Osteocyte (in vitro differentiated cells): ENCODE measurements at regions not wholly inside any gene's neighbourhood (a gene's known extent, or its start where the extent isn't known, plus 50 kb on each side); places are given as distances from the start of the nearest gene placed in this dataset.

ENCODE experiments used
- DNase-seq: peaks from one replicate; pipeline ENCODE4 v3.0.0; 2021; ENCODE audit warnings: mixed read lengths; ENCODE audit not compliant: unreplicated experiment; ENCODE audit errors: extremely low spot score
- H3K27ac Mint-ChIP-seq: one replicate; pipeline ENCODE4 v1.8.0; 2021; ENCODE audit warnings: mild to moderate bottlenecking, mixed read lengths; ENCODE audit not compliant: unreplicated experiment
- H3K27me3 Mint-ChIP-seq: one replicate; pipeline ENCODE4 v1.8.0; 2021; ENCODE audit warnings: mixed read lengths; ENCODE audit not compliant: unreplicated experiment
- H3K36me3 Mint-ChIP-seq: one replicate; pipeline ENCODE4 v1.8.0; 2021; ENCODE audit warnings: mixed read lengths; ENCODE audit not compliant: unreplicated experiment
- H3K4me1 Mint-ChIP-seq: one replicate; pipeline ENCODE4 v1.8.0; 2021; ENCODE audit warnings: mixed read lengths; ENCODE audit not compliant: unreplicated experiment
- H3K4me3 Mint-ChIP-seq: one replicate; pipeline ENCODE4 v1.8.0; 2021; ENCODE audit warnings: mild to moderate bottlenecking, moderate library complexity, mixed read lengths; ENCODE audit not compliant: unreplicated experiment
- H3K9me3 Mint-ChIP-seq: one replicate; pipeline ENCODE4 v1.8.0; 2021; ENCODE audit warnings: mixed read lengths; ENCODE audit not compliant: unreplicated experiment
- CTCF ChIP-seq: fragments of 200-600 bp; sonication (generic); IDR thresholded peaks from 2 replicates; pipeline ENCODE4 v1.5.0; 2021; ENCODE audit warnings: antibody characterized with exemption, mild to moderate bottlenecking, moderate library complexity

GRCh38 chr4:114085611-114086345, 106.3 kb upstream of the ARSJ start:
- no peaks in the 10 kb centered on the region for H3K36me3 Mint-ChIP-seq
- H3K27me3 Mint-ChIP-seq: no peaks in the 10 kb centered on the region
- TF ChIP-seq CTCF: no peak
- H3K9me3 Mint-ChIP-seq: peaks cover 4% of the 10 kb centered on the region
- H3K4me3 Mint-ChIP-seq: no peak overlapping the region
- no peak for DNase-seq
- H3K4me1 Mint-ChIP-seq: peaks cover 53% of the 10 kb centered on the region
- no peak overlapping the region for H3K27ac Mint-ChIP-seq

- no peaks in the 10 kb centered on the region for H3K36me3 Mint-ChIP-seq
- TF ChIP-seq CTCF: no peak
- no peak for DNase-seq
- H3K4me3 Mint-ChIP-seq: peak overlapping the region; percentile 36
- H3K4me1 Mint-ChIP-seq: peaks cover 55% of the 10 kb centered on the region
- H3K27ac Mint-ChIP-seq: peak overlapping the region; percentile 73
- H3K9me3 Mint-ChIP-seq: peaks cover 8% of the 10 kb centered on the region
- no peaks in the 10 kb centered on the region for H3K27me3 Mint-ChIP-seq
These were observed 108.3 kb upstream of the ARSJ start for GRCh38 chr4:114087596-114088230.

GRCh38 chr4:114088481-114088880, 109.0 kb upstream of the ARSJ start:
- no peak for DNase-seq
- Mint-ChIP-seq H3K4me1 (peaks cover 55% of the 10 kb centered on the region), H3K27ac (peak overlapping the region; percentile 54), H3K9me3 (peaks cover 8% of the 10 kb centered on the region), H3K4me3 (no peak overlapping the region), H3K36me3 (no peaks in the 10 kb centered on the region), H3K27me3 (no peaks in the 10 kb centered on the region)
- TF ChIP-seq CTCF: no peak

DNA sequence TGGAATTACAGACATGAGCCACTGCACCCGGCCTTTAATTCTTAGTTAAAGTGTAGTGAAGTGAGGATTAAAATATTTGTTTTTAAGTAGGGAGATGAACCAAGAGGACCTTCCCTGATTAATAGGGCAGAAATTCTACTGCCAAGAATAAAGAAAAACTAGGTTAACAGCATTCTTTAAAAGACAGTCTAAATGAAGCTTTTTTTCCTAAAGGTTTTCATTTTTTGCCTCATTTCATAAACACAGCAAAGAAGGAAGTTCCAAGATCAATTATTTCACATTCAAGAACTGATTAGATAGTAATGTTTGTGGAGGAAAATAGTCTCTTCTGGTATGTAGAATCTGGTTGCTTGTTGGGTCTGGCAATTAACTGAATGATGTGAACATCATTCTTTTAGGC, 112.1 kb upstream of the ARSJ start:
- Mint-ChIP-seq H3K27me3 (no peaks in the 10 kb centered on the region), H3K4me1 (peaks cover 40% of the 10 kb centered on the region), H3K27ac (no peak overlapping the region), H3K36me3 (no peaks in the 10 kb centered on the region), H3K4me3 (no peak overlapping the region), H3K9me3 (peaks cover 8% of the 10 kb centered on the region)
- DNase-seq: no peak
- no peak for TF ChIP-seq CTCF

DNA sequence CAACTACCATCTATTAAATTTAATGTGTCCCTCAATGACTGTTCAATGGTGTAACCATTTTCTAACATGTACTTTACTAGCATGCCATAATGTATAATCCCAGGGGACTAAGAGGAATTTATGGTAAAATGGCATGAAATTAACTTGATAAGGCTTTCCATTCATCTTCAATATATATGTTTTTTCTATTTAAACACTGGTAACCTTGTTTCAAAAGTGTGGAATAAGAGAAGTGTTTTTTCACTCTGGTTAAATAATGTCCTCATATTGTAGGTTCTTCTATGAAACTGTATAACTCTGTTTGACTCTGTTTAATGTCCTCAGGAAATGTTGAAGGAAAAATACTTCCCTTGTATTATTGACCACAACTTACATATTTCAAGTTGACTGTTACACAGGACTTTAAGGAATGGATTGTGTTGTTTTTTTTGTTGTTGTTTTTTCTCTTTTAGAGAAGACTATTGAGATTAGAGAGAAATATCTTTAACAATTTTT, 113.8 kb upstream of the ARSJ start:
- TF ChIP-seq CTCF: no peak
- Mint-ChIP-seq H3K4me1 (peaks cover 24% of the 10 kb centered on the region), H3K27me3 (no peaks in the 10 kb centered on the region), H3K9me3 (peaks cover 8% of the 10 kb centered on the region), H3K36me3 (no peaks in the 10 kb centered on the region), H3K27ac (peak overlapping the region; percentile 70), H3K4me3 (no peak overlapping the region)
- no peak for DNase-seq
